ENCODE measurements at regions not wholly inside any gene's neighbourhood (a gene's known extent, or its start where the extent isn't known, plus 50 kb on each side); places are given as distances from the start of the nearest gene placed in this dataset.

DNA sequence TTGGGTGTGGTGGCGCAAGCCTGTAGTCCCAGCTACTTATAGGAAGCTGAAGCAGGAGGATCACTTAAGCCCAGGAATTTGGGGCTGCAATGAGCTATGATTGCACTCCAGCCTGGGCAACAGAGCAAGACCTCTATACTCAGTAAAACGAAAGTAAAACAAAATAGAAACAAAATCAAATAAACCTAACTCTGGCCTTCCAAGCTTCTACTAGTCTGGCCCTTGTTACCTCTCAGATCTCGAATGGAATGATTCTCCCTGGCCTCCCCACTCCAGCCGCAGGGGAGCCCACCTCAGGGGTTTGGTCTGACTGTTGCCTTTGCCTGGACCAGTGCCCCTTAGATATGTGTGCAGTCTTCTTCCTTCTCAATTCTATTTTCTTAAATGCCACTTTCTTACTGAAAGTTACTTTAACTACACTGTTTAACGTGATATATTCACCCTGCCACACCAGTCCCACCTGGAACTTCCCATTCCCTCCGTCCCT, 160.0 kb upstream of the GCFC2 start:
- Mint-ChIP-seq H3K27me3 (ENCODE audit: unreplicated experiment) (peaks cover 3% of the 10 kb centered on the region), H3K9me3 (ENCODE audit: unreplicated experiment) (peaks cover 3% of the 10 kb centered on the region), H3K4me1 (ENCODE audit: low read depth, unreplicated experiment) (no peaks in the 10 kb centered on the region), H3K36me3 (ENCODE audit: unreplicated experiment) (peaks cover 4% of the 10 kb centered on the region), H3K4me3 (ENCODE audit: unreplicated experiment) (no peak overlapping the region), H3K27ac (ENCODE audit: unreplicated experiment) (no peak overlapping the region)
- DNase-seq, result no peak
- TF ChIP-seq, protein P1, sequence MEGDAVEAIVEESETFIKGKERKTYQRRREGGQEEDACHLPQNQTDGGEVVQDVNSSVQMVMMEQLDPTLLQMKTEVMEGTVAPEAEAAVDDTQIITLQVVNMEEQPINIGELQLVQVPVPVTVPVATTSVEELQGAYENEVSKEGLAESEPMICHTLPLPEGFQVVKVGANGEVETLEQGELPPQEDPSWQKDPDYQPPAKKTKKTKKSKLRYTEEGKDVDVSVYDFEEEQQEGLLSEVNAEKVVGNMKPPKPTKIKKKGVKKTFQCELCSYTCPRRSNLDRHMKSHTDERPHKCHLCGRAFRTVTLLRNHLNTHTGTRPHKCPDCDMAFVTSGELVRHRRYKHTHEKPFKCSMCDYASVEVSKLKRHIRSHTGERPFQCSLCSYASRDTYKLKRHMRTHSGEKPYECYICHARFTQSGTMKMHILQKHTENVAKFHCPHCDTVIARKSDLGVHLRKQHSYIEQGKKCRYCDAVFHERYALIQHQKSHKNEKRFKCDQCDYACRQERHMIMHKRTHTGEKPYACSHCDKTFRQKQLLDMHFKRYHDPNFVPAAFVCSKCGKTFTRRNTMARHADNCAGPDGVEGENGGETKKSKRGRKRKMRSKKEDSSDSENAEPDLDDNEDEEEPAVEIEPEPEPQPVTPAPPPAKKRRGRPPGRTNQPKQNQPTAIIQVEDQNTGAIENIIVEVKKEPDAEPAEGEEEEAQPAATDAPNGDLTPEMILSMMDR (IDR thresholded peaks at IDR 0.05; ENCODE audit: partially characterized antibody, unreplicated experiment), result no peak

DNA sequence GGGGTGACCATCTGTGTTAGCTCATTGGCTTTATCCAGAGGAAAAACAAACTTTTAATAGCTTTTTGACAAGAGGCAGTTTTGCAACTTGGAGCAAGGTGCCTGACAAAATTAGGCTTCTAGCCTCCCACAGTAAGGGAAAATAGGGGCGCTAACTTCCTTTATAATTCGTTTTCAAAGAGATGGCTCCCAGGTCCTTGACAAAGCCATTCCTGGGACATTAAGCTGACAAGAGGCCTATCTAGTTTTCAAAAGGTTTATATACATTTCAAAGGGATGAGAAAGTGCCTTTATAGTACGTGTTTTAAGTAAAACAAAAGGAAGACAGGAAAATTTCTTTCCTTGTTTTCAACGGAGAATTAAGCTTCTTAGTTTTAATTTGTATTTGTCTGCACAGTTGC, 159.4 kb upstream of the GCFC2 start:
- H3K4me1 Mint-ChIP-seq (ENCODE audit: low read depth, unreplicated experiment), result no peaks in the 10 kb centered on the region

DNA sequence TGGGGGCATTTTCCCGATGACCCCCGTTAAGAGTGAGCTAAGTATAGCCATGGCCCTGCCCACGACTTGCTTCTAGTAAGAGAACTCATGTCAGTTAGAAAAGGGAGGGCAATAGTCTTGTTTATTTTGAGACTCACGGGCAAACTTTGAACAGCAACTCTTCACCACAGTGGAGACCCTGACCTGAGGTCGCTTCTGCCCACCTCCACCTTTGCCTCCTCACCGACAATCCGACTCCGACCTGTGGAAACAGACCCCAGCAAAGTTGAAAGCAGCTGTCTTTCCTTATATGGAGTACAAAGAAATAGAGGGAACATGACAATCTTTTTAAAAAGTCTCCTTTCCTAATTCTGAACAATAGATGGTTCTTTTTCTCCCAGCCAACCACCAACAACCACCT, 155.0 kb upstream of the GCFC2 start:
- H3K36me3 Mint-ChIP-seq (ENCODE audit: unreplicated experiment), result peaks cover 4% of the 10 kb centered on the region
- peaks cover 4% of the 10 kb centered on the region for H3K4me1 Mint-ChIP-seq (ENCODE audit: low read depth, unreplicated experiment)
- TF ChIP-seq, protein P1 (IDR thresholded peaks at IDR 0.05; ENCODE audit: partially characterized antibody, unreplicated experiment), result no peak
- no peak for DNase-seq
- no peak overlapping the region for H3K4me3 Mint-ChIP-seq (ENCODE audit: unreplicated experiment)
- H3K9me3 Mint-ChIP-seq (ENCODE audit: unreplicated experiment), result no peaks in the 10 kb centered on the region
- no peak overlapping the region for H3K27ac Mint-ChIP-seq (ENCODE audit: unreplicated experiment)
- H3K27me3 Mint-ChIP-seq (ENCODE audit: unreplicated experiment), result peaks cover 1% of the 10 kb centered on the region

More for the DNA sequence above, 159.4 kb upstream of the GCFC2 start:
- no peak for DNase-seq
- Mint-ChIP-seq H3K27me3 (ENCODE audit: unreplicated experiment) (peaks cover 3% of the 10 kb centered on the region), H3K27ac (ENCODE audit: unreplicated experiment) (no peak overlapping the region), H3K36me3 (ENCODE audit: unreplicated experiment) (peaks cover 4% of the 10 kb centered on the region), H3K4me3 (ENCODE audit: unreplicated experiment) (no peak overlapping the region), H3K9me3 (ENCODE audit: unreplicated experiment) (peaks cover 3% of the 10 kb centered on the region)
- TF ChIP-seq, protein P1 (IDR thresholded peaks at IDR 0.05; ENCODE audit: partially characterized antibody, unreplicated experiment), result no peak

DNA sequence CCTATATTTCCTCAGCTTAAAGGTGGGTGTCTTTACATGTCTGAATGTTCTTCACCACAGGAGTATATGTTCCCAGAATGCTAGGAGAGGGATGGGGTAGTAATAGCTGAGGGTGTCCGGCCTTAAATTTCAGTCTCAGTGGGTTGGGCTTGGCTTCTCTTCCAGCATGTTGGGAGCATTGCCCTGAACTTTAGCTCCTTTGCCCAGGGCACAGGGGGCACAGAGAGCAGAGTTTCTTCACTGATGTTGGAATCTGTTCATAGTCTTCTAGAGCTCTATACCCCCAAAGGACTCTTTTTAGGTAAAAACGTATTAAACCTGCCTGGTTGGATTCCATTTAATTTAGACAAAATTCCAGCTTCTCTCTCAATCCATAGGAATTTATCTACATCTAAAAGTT, 154.4 kb upstream of the GCFC2 start:
- no peak overlapping the region for H3K4me3 Mint-ChIP-seq (ENCODE audit: unreplicated experiment)
- H3K27ac Mint-ChIP-seq (ENCODE audit: unreplicated experiment), result no peak overlapping the region
- H3K4me1 Mint-ChIP-seq (ENCODE audit: low read depth, unreplicated experiment), result peaks cover 4% of the 10 kb centered on the region
- TF ChIP-seq, protein P1 (IDR thresholded peaks at IDR 0.05; ENCODE audit: partially characterized antibody, unreplicated experiment), result no peak
- no peaks in the 10 kb centered on the region for H3K27me3 Mint-ChIP-seq (ENCODE audit: unreplicated experiment)
- no peaks in the 10 kb centered on the region for H3K9me3 Mint-ChIP-seq (ENCODE audit: unreplicated experiment)
- DNase-seq, result no peak
- H3K36me3 Mint-ChIP-seq (ENCODE audit: unreplicated experiment), result peaks cover 4% of the 10 kb centered on the region

DNA sequence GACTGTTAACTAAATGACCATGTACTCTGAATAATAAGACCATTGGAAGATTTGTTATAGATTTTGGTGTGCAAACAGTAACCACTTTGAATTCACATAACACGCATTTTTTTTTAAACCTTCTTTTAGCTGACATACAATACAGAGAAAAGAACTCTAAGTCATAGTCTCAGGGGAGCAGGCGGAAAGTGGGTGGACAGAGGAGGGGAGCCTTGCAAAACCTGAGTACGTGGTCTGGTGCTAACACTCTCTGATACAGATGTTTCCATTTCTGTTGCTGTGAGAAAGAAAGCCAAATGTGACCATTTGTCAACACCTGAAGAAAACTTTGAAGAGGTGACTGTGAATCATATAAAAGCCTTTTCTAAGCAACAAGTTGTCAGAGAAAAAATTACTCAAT, 151.8 kb upstream of the GCFC2 start:
- Mint-ChIP-seq H3K9me3 (ENCODE audit: unreplicated experiment) (peaks cover 3% of the 10 kb centered on the region), H3K4me3 (ENCODE audit: unreplicated experiment) (no peak overlapping the region), H3K4me1 (ENCODE audit: low read depth, unreplicated experiment) (peaks cover 4% of the 10 kb centered on the region), H3K27me3 (ENCODE audit: unreplicated experiment) (no peaks in the 10 kb centered on the region), H3K27ac (ENCODE audit: unreplicated experiment) (no peak overlapping the region), H3K36me3 (ENCODE audit: unreplicated experiment) (no peaks in the 10 kb centered on the region)
- TF ChIP-seq, protein P1 (IDR thresholded peaks at IDR 0.05; ENCODE audit: partially characterized antibody, unreplicated experiment), result no peak
- no peak for DNase-seq
